ENCODE measurements at regions not wholly inside any gene's neighbourhood (a gene's known extent, or its start where the extent isn't known, plus 50 kb on each side); places are given as distances from the start of the nearest gene placed in this dataset.
"Not testable (repeated sequence)": the region's sequence is repeated elsewhere in the genome, so short reads cannot be mapped to it uniquely, and the experiment has no call there.

- no peak for DNase-seq (ENCODE audit: low spot score)
Observed at GRCh38 chr13:60922576-60923231, 492.9 kb downstream of the PCDH20 start.

- no peak for DNase-seq (ENCODE audit: low spot score)
Observed at GRCh38 chr13:60893801-60894200, 496.8 kb downstream of the TDRD3 start.

- DNase-seq (ENCODE audit: low spot score): no peak
Observed at GRCh38 chr13:60887711-60888110, 490.7 kb downstream of the TDRD3 start.

GRCh38 chr13:60881507-60881906 lies 484.5 kb downstream of the TDRD3 start:
- no peak for DNase-seq (ENCODE audit: low spot score)

- DNase-seq (ENCODE audit: low spot score): no peak
Observed at GRCh38 chr13:60873116-60873515, 476.1 kb downstream of the TDRD3 start.

- DNase-seq (ENCODE audit: low spot score): no peak
Observed at GRCh38 chr13:60869941-60870613, 473.1 kb downstream of the TDRD3 start.

- DNase-seq (ENCODE audit: low spot score): no peak
Observed at GRCh38 chr13:60869225-60869624, 472.2 kb downstream of the TDRD3 start.

- DNase-seq (ENCODE audit: low spot score): no peak
Observed at GRCh38 chr13:60862036-60862435, 465.0 kb downstream of the TDRD3 start.

GRCh38 chr13:60857698-60858097 lies 460.7 kb downstream of the TDRD3 start:
- no peak for DNase-seq (ENCODE audit: low spot score)

- DNase-seq (ENCODE audit: low spot score): no peak
Observed at GRCh38 chr13:60852886-60853285, 455.9 kb downstream of the TDRD3 start.

GRCh38 chr13:60851378-60851777 lies 454.4 kb downstream of the TDRD3 start:
- no peak for DNase-seq (ENCODE audit: low spot score)

GRCh38 chr13:60850526-60850925 lies 453.5 kb downstream of the TDRD3 start:
- DNase-seq (ENCODE audit: low spot score): no peak

GRCh38 chr13:60838581-60838980 lies 441.6 kb downstream of the TDRD3 start:
- DNase-seq (ENCODE audit: low spot score): no peak

GRCh38 chr13:60837806-60838205 lies 440.8 kb downstream of the TDRD3 start:
- DNase-seq (ENCODE audit: low spot score): no peak

GRCh38 chr13:60836821-60837220 lies 439.8 kb downstream of the TDRD3 start:
- no peak for DNase-seq (ENCODE audit: low spot score)

- DNase-seq (ENCODE audit: low spot score): no peak
Observed at GRCh38 chr13:60811581-60811980, 414.6 kb downstream of the TDRD3 start.

GRCh38 chr13:60805640-60806039 lies 408.6 kb downstream of the TDRD3 start:
- DNase-seq (ENCODE audit: low spot score): not testable (repeated sequence)

GRCh38 chr13:60798503-60798902 lies 401.5 kb downstream of the TDRD3 start:
- no peak for DNase-seq (ENCODE audit: low spot score)

GRCh38 chr13:60797112-60797511 lies 400.1 kb downstream of the TDRD3 start:
- no peak for DNase-seq (ENCODE audit: low spot score)

- DNase-seq (ENCODE audit: low spot score): no peak
Observed at GRCh38 chr13:60794751-60795150, 397.7 kb downstream of the TDRD3 start.

GRCh38 chr13:60790620-60791019 lies 393.6 kb downstream of the TDRD3 start:
- DNase-seq (ENCODE audit: low spot score): no peak

GRCh38 chr13:60788156-60788829 lies 391.3 kb downstream of the TDRD3 start:
- no peak for DNase-seq (ENCODE audit: low spot score)

- no peak for DNase-seq (ENCODE audit: low spot score)
Observed at GRCh38 chr13:60787083-60787482, 390.1 kb downstream of the TDRD3 start.
